ENCODE measurements at regions not wholly inside any gene's neighbourhood (a gene's known extent, or its start where the extent isn't known, plus 50 kb on each side); places are given as distances from the start of the nearest gene placed in this dataset.
A peak's percentile ranks its signal among the peaks of the same experiment; 100 is the strongest.

- no peak overlapping the region for H3K27ac ChIP-seq (ENCODE audit: low read depth in 2 of 2, low read length in 1 of 2)
- no peaks in the 10 kb centered on the region for H4K20me1 ChIP-seq (ENCODE audit: insufficient read depth)
- no peaks in the 10 kb centered on the region for H3K27me3 ChIP-seq (ENCODE audit: insufficient read depth)
- H3F3A ChIP-seq (replicated peaks; ENCODE audit: insufficient read depth): peaks cover 6% of the 10 kb centered on the region
- no peaks in the 10 kb centered on the region for H3K79me2 ChIP-seq (ENCODE audit: insufficient read depth)
- H3K4me1 ChIP-seq (ENCODE audit: control insufficient read depth in 1 of 2, insufficient read depth in 2 of 2, low read depth in 1 of 2, low read length in 1 of 2): no peaks in the 10 kb centered on the region; a peak in 1 of 4 replicates
- H3K9me3 ChIP-seq: no peaks in the 10 kb centered on the region
- ChIA-PET CTCF (interaction anchor here (1.3 kb wide), 1 partner anchor 10 kb away, joined by 4 read pairs; no protein-coding TSS in a partner anchor), POLR2A (no interaction called here)
- H3K4me3 ChIP-seq (ENCODE audit: low read depth in 2 of 2, low read length in 1 of 2): no peak overlapping the region
- 63% methylated on average over 2 of the region's 2 CpGs for WGBS (ENCODE audit: low lambda C conversion rate)
- no peak overlapping the region for H3K9ac ChIP-seq
- no peaks in the 10 kb centered on the region for H3K36me3 ChIP-seq (replicated peaks in 1 of 2; ENCODE audit: control insufficient read depth in 1 of 2, insufficient read depth in 2 of 2, low read length in 1 of 2)
- no peak for TF ChIP-seq RXRA (IDR thresholded peaks at IDR 0.05; ENCODE audit: borderline replicate concordance, low read depth)
- H3K4me2 ChIP-seq: no peak overlapping the region
- H2AFZ ChIP-seq (ENCODE audit: low read depth): no peak overlapping the region
- H3K9me2 ChIP-seq: no peaks in the 10 kb centered on the region
- no peak for DNase-seq
These were observed 875.8 kb upstream of the SLIT2 start for GRCh38 chr4:19375931-19376330.

DNA sequence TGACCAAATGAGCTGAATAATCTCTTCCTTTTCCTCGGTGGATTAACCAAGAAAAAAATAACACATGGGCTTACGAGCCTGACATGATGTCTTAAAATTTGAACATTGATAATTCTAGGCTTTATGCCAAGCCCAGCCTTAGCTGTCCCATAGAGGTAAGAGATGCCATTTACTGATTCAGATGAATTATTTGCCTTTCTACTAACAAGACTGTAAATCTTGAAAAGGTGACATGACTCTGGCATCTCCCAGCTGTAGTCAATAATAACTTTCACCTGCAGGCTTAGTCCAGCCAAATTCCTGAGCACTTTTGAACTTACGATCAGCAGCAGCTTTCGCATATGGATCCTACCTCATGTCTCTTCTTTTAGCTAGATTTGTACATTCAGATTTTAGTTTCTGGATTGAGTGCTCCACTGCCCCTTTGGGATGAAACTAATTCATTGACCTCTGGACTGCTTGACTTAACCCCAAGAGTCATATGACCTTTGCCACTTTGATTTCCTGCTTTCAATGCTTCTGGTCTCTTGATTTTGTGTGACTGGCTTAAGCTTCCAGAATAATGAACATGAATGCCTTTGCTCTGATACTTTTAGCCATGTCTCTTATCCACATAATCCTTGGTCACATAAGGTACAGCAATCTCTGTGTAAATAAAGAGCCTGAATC lies 876.4 kb upstream of the SLIT2 start:
- 66% methylated on average over 4 of the region's 4 CpGs for WGBS (ENCODE audit: low lambda C conversion rate)
- TF ChIP-seq MXI1 (IDR thresholded peaks at IDR 0.05; ENCODE audit: low read depth, low read length): no peak
- no peak for TF ChIP-seq ELF1 (IDR thresholded peaks at IDR 0.05)
- TF ChIP-seq PBX3 (IDR thresholded peaks at IDR 0.05): peak; percentile 13; the same call in 1 of the 2 replicates
- TF ChIP-seq YY1 (IDR thresholded peaks at IDR 0.05; ENCODE audit: low read depth): no peak
- H3K9ac ChIP-seq: no peak overlapping the region
- H4K20me1 ChIP-seq (ENCODE audit: insufficient read depth): no peaks in the 10 kb centered on the region
- ChIA-PET POLR2A (no interaction called here), CTCF (interaction anchor here (1.3 kb wide), 1 partner anchor 9 kb away, joined by 4 read pairs; no protein-coding TSS in a partner anchor)
- H3K27me3 ChIP-seq (ENCODE audit: insufficient read depth): no peaks in the 10 kb centered on the region
- no peak overlapping the region for H3K4me2 ChIP-seq
- H3K79me2 ChIP-seq (ENCODE audit: insufficient read depth): no peaks in the 10 kb centered on the region
- no peaks in the 10 kb centered on the region; a peak in 1 of 4 replicates for H3K4me1 ChIP-seq (ENCODE audit: control insufficient read depth in 1 of 2, insufficient read depth in 2 of 2, low read depth in 1 of 2, low read length in 1 of 2)
- no peaks in the 10 kb centered on the region for H3K9me3 ChIP-seq
- no peak overlapping the region for H2AFZ ChIP-seq (ENCODE audit: low read depth)
- no peaks in the 10 kb centered on the region for H3F3A ChIP-seq (replicated peaks; ENCODE audit: insufficient read depth)
- H3K4me3 ChIP-seq (ENCODE audit: low read depth in 2 of 2, low read length in 1 of 2): no peak overlapping the region
- H3K27ac ChIP-seq (ENCODE audit: low read depth in 2 of 2, low read length in 1 of 2): no peak overlapping the region
- no peaks in the 10 kb centered on the region for H3K36me3 ChIP-seq (replicated peaks in 1 of 2; ENCODE audit: control insufficient read depth in 1 of 2, insufficient read depth in 2 of 2, low read length in 1 of 2)
- DNase-seq: no peak
- no peaks in the 10 kb centered on the region for H3K9me2 ChIP-seq

DNA sequence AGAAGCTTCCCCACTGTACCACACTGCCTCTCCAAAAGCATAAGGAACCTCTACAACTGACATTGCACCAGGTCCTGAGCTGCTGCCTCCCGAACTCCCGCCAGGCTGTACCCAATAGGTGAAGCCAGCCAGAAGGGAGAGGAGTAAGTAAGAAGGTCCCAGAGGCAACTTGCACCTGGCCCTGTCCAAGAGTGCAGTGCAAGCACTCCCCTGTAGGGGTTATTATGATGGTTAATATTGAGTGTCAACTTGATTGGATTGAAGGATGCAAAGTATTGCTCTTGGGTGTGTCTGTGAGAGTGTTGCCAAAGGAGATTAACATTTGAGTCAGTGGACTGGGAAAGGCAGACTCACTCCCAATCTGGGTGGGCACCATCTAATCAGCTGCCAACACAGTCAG lies 879.3 kb upstream of the SLIT2 start:
- Histone ChIP-seq H3K9ac (no peak overlapping the region), H4K20me1 (ENCODE audit: insufficient read depth) (no peaks in the 10 kb centered on the region), H3K4me3 (ENCODE audit: low read depth in 2 of 2, low read length in 1 of 2) (no peak overlapping the region), H3K4me2 (no peak overlapping the region), H3F3A (replicated peaks; ENCODE audit: insufficient read depth) (no peaks in the 10 kb centered on the region), H3K9me3 (no peaks in the 10 kb centered on the region), H3K79me2 (ENCODE audit: insufficient read depth) (no peaks in the 10 kb centered on the region), H3K9me2 (no peaks in the 10 kb centered on the region), H3K36me3 (replicated peaks in 1 of 2; ENCODE audit: control insufficient read depth in 1 of 2, insufficient read depth in 2 of 2, low read length in 1 of 2) (no peaks in the 10 kb centered on the region), H2AFZ (ENCODE audit: low read depth) (no peak overlapping the region), H3K27me3 (ENCODE audit: insufficient read depth) (no peaks in the 10 kb centered on the region), H3K4me1 (ENCODE audit: control insufficient read depth in 1 of 2, insufficient read depth in 2 of 2, low read depth in 1 of 2, low read length in 1 of 2) (no peaks in the 10 kb centered on the region; a peak in 1 of 4 replicates), H3K27ac (ENCODE audit: low read depth in 2 of 2, low read length in 1 of 2) (no peak overlapping the region)
- ChIA-PET CTCF (no interaction called here), POLR2A (no interaction called here)
- no peak for TF ChIP-seq GATA2 (CRISPR knock-in tag; IDR thresholded peaks at IDR 0.05)
- DNase-seq: no peak
- WGBS (ENCODE audit: low lambda C conversion rate): 53% methylated on average over 2 of the region's 2 CpGs

All from SK-N-SH (cell line).